Liver (tissue), 8 donors: ENCODE measurements at regions not wholly inside any gene's neighbourhood (a gene's known extent, or its start where the extent isn't known, plus 50 kb on each side); places are given as distances from the start of the nearest gene placed in this dataset.

ENCODE experiments used
- DNase-seq: peaks from one replicate; pipeline ENCODE4 v3.0.0-alpha.2; 2017; ENCODE audit warnings: low spot score
- H3K27ac ChIP-seq, 2 donors: one replicate each; pipeline ENCODE4 v1.7.0; 2013; ENCODE audit warnings: inconsistent platforms in 2 of 2, low read length in 2 of 2, control low read depth in 1 of 2, low read depth in 1 of 2, mild to moderate bottlenecking in 1 of 2
- H3K27me3 ChIP-seq, 4 donors: one replicate each; pipeline versions ENCODE4 v1.6.1 to v1.7.0; 2013; ENCODE audit warnings: low read length in 3 of 4, inconsistent platforms in 1 of 4, mild to moderate bottlenecking in 1 of 4, moderate library complexity in 1 of 4; ENCODE audit not compliant: control insufficient read depth in 4 of 4, insufficient read depth in 4 of 4
- H3K36me3 ChIP-seq, 4 donors: one replicate each; pipeline versions ENCODE4 v1.6.1 to v1.7.0; 2013; ENCODE audit warnings: low read length in 3 of 4, mild to moderate bottlenecking in 3 of 4, low read depth in 1 of 4, moderate library complexity in 1 of 4; ENCODE audit not compliant: control insufficient read depth in 4 of 4, insufficient read depth in 3 of 4
- H3K4me1 ChIP-seq, 4 donors: one replicate each; pipeline versions ENCODE4 v1.6.1 to v1.7.0; 2013; ENCODE audit warnings: low read length in 3 of 4, mild to moderate bottlenecking in 3 of 4, moderate library complexity in 1 of 4; ENCODE audit not compliant: control insufficient read depth in 4 of 4, insufficient read depth in 4 of 4
- H3K4me3 ChIP-seq, 3 donors: one replicate each; pipeline versions ENCODE4 v1.6.1 to v1.7.0; 2013; ENCODE audit warnings: low read length in 3 of 3, control low read depth in 1 of 3, low read depth in 1 of 3, mild to moderate bottlenecking in 1 of 3
- H3K9ac ChIP-seq, 2 donors: one replicate each; pipeline ENCODE4 v1.7.0; 2013; ENCODE audit warnings: low read length in 2 of 2, mild to moderate bottlenecking in 2 of 2, moderate library complexity in 2 of 2, control low read depth in 1 of 2, low read depth in 1 of 2
- H3K9me3 ChIP-seq, 4 donors: one replicate each; pipeline versions ENCODE4 v1.6.1 to v1.7.0; 2013; ENCODE audit warnings: low read length in 3 of 4; ENCODE audit not compliant: control insufficient read depth in 4 of 4
- EGR1 ChIP-seq, 2 donors: IDR thresholded peaks; 2 replicates each; pipeline ENCODE4 v1.6.1; 2016 to 2018; ENCODE audit warnings: antibody characterized with exemption in 2 of 2, low read depth in 2 of 2
- FOXA1 ChIP-seq: IDR thresholded peaks from 2 replicates; pipeline ENCODE4 v1.6.1; 2016; ENCODE audit warnings: antibody characterized with exemption
- FOXA2 ChIP-seq: IDR thresholded peaks from 2 replicates; pipeline ENCODE4 v1.6.1; 2016; ENCODE audit warnings: antibody characterized with exemption
- GABPA ChIP-seq, 2 donors: IDR thresholded peaks in 1 of 2; conservative IDR thresholded peaks in 1 of 2; 2 replicates each; pipeline ENCODE4 v1.6.1; 2016; ENCODE audit warnings: antibody characterized with exemption in 2 of 2, mild to moderate bottlenecking in 1 of 2, moderate library complexity in 1 of 2
- HNF4A ChIP-seq, 2 donors: conservative IDR thresholded peaks; 2 replicates each; pipeline ENCODE4 v1.6.1; 2016; ENCODE audit warnings: antibody characterized with exemption in 2 of 2, mild to moderate bottlenecking in 2 of 2
- HNF4G ChIP-seq: IDR thresholded peaks from 2 replicates; pipeline ENCODE4 v1.6.1; 2016; ENCODE audit warnings: antibody characterized with exemption
- JUND ChIP-seq, 2 donors: IDR thresholded peaks; 2 replicates each; pipeline ENCODE4 v1.6.1; 2016; ENCODE audit warnings: antibody characterized with exemption in 2 of 2
- NR2F2 ChIP-seq: IDR thresholded peaks from 2 replicates; pipeline ENCODE4 v1.6.1; 2016; ENCODE audit warnings: antibody characterized with exemption
- RAD21 ChIP-seq, 2 donors: IDR thresholded peaks; 2 replicates each; pipeline ENCODE4 v1.6.1; 2016; ENCODE audit warnings: antibody characterized with exemption in 2 of 2, mild to moderate bottlenecking in 2 of 2
- RXRA ChIP-seq, 2 donors: IDR thresholded peaks; 2 replicates each; pipeline ENCODE4 v1.6.1; 2017 to 2018; ENCODE audit warnings: antibody characterized with exemption in 2 of 2, mild to moderate bottlenecking in 1 of 2
- SP1 ChIP-seq: IDR thresholded peaks from 2 replicates; pipeline ENCODE4 v1.6.1; 2018; ENCODE audit warnings: antibody characterized with exemption, mild to moderate bottlenecking
- TAF1 ChIP-seq: conservative IDR thresholded peaks from 2 replicates; pipeline ENCODE4 v1.6.1; 2016; ENCODE audit warnings: antibody characterized with exemption, mild to moderate bottlenecking
- YY1 ChIP-seq: IDR thresholded peaks from 2 replicates; pipeline ENCODE4 v1.6.1; 2016; ENCODE audit warnings: antibody characterized with exemption, mild to moderate bottlenecking
- WGBS: extraction: QIAGEN DNeasy Blood & Tissue Kit; methylation state at CpG from one replicate; pipeline ENCODE4 v1.1.7; 2013; 5-methylcytosine and 5-hydroxymethylcytosine counted together
- TF ChIP-seq, protein P1 (sequence below): IDR thresholded peaks from 2 replicates; pipeline ENCODE4 v1.6.1; 2016; ENCODE audit warnings: antibody characterized with exemption
- TF ChIP-seq, protein P2 (sequence below): fragments of 150-350 bp; IDR thresholded peaks from 2 replicates; pipeline ENCODE4 v1.5.1; 2017; ENCODE audit warnings: improper control_type of control experiment, low read depth, low read length; ENCODE audit not compliant: missing input control
- TF ChIP-seq, protein P3 (sequence below): IDR thresholded peaks from 2 replicates; pipeline ENCODE4 v1.6.1; 2016; ENCODE audit warnings: antibody characterized with exemption
- TF ChIP-seq, protein P4 (sequence below): IDR thresholded peaks from 2 replicates; pipeline ENCODE4 v1.6.1; 2016; ENCODE audit warnings: antibody characterized with exemption
- TF ChIP-seq, protein P5 (sequence below): IDR thresholded peaks from 2 replicates; pipeline ENCODE4 v1.6.1; 2016; ENCODE audit warnings: antibody characterized with exemption, mild to moderate bottlenecking
- donor health status: healthy.
- donor health status: healthy.
- donor health status: healthy.
- donor health status: healthy.
- donor health status: healthy.

DNA sequence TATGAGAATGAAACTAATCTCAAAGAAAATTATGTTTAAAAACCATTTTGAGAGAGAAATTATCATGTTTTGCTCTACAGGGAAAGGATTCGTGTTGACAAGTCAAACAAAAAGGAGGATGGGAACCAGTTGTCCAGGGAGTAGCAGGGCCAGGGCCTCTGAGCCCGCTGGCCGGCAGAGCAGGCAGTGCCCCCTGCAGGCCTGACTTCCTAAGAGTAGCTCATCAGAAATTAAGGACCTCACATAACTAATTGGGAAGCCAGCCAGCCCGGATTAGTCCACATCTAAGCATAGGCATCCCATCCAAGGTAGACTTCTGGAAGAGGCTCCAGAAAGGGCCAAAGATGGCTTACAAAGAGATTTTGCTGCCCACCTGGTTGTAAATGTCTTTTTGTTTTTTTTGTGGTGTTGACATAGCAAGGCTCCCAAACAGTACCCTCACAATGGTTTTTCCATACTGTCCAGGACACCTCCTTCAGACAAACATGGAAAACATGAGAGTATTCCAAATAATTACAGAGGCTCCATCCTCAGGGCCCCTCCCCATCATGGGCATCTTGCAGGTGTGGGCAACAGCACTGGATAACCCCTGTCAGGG lies 241.2 kb upstream of the TANK start:
- Histone ChIP-seq H3K27me3 (no peaks in the 10 kb centered on the region), H3K9ac (no peak overlapping the region), H3K9me3 (no peaks in the 10 kb centered on the region), H3K4me1 (no peaks in the 10 kb centered on the region), H3K36me3 (no peaks in the 10 kb centered on the region), H3K27ac (no peak overlapping the region), H3K4me3 (no peak overlapping the region)
- TF ChIP-seq, protein P1, sequence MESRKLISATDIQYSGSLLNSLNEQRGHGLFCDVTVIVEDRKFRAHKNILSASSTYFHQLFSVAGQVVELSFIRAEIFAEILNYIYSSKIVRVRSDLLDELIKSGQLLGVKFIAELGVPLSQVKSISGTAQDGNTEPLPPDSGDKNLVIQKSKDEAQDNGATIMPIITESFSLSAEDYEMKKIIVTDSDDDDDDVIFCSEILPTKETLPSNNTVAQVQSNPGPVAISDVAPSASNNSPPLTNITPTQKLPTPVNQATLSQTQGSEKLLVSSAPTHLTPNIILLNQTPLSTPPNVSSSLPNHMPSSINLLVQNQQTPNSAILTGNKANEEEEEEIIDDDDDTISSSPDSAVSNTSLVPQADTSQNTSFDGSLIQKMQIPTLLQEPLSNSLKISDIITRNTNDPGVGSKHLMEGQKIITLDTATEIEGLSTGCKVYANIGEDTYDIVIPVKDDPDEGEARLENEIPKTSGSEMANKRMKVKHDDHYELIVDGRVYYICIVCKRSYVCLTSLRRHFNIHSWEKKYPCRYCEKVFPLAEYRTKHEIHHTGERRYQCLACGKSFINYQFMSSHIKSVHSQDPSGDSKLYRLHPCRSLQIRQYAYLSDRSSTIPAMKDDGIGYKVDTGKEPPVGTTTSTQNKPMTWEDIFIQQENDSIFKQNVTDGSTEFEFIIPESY = no peak
- TF ChIP-seq RAD21 (IDR thresholded peaks at IDR 0.05) (peak; percentile 82 to 93), FOXA2 (no peak)
- TF ChIP-seq, protein P2, sequence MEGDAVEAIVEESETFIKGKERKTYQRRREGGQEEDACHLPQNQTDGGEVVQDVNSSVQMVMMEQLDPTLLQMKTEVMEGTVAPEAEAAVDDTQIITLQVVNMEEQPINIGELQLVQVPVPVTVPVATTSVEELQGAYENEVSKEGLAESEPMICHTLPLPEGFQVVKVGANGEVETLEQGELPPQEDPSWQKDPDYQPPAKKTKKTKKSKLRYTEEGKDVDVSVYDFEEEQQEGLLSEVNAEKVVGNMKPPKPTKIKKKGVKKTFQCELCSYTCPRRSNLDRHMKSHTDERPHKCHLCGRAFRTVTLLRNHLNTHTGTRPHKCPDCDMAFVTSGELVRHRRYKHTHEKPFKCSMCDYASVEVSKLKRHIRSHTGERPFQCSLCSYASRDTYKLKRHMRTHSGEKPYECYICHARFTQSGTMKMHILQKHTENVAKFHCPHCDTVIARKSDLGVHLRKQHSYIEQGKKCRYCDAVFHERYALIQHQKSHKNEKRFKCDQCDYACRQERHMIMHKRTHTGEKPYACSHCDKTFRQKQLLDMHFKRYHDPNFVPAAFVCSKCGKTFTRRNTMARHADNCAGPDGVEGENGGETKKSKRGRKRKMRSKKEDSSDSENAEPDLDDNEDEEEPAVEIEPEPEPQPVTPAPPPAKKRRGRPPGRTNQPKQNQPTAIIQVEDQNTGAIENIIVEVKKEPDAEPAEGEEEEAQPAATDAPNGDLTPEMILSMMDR = peak; percentile 53
- peak; percentile 51 for DNase-seq
- 16% methylated on average over 4 of the region's 4 CpGs for WGBS

DNA sequence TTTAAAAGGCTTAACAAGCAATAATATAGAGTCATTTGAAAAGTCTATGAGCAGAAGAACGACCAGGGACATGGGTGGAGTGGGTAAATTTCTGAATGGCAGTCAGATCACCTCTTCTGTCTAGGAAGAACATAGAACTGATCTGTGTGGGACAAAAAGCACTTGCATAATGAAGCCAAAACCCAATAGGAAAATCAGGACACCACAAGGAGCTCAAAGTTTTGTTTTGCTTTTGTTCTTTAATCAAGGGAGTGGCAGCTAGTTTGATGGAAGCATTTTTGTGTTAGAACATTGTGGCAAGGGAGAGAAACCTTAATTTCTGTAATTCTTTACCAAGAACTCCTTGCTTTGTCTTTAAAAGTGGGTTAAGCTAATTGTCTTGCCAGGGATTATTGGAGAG lies 240.2 kb upstream of the TANK start:
- Histone ChIP-seq H3K9ac (no peak overlapping the region), H3K27ac (no peak overlapping the region)

More for the DNA sequence above, 240.2 kb upstream of the TANK start:
- TF ChIP-seq HNF4G (no peak), SP1 (no peak), RAD21 (IDR thresholded peaks at IDR 0.05) (no peak), GABPA (IDR thresholded peaks at IDR 0.05 in 1 of 2, conservative IDR thresholded peaks at IDR 0.05 in 1 of 2) (no peak), YY1 (no peak), FOXA2 (no peak), RXRA (IDR thresholded peaks at IDR 0.05) (no peak), NR2F2 (no peak), FOXA1 (no peak), HNF4A (conservative IDR thresholded peaks at IDR 0.05) (no peak), EGR1 (IDR thresholded peaks at IDR 0.05; ENCODE audit: low read depth in 2 of 2) (no peak), TAF1 (no peak), JUND (IDR thresholded peaks at IDR 0.05) (no peak)
- TF ChIP-seq, protein P3, sequence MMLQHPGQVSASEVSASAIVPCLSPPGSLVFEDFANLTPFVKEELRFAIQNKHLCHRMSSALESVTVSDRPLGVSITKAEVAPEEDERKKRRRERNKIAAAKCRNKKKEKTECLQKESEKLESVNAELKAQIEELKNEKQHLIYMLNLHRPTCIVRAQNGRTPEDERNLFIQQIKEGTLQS = no peak
- TF ChIP-seq, protein P2 = no peak
- TF ChIP-seq, protein P1 = no peak
- TF ChIP-seq, protein P4, sequence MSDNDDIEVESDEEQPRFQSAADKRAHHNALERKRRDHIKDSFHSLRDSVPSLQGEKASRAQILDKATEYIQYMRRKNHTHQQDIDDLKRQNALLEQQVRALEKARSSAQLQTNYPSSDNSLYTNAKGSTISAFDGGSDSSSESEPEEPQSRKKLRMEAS = no peak
- TF ChIP-seq, protein P5, sequence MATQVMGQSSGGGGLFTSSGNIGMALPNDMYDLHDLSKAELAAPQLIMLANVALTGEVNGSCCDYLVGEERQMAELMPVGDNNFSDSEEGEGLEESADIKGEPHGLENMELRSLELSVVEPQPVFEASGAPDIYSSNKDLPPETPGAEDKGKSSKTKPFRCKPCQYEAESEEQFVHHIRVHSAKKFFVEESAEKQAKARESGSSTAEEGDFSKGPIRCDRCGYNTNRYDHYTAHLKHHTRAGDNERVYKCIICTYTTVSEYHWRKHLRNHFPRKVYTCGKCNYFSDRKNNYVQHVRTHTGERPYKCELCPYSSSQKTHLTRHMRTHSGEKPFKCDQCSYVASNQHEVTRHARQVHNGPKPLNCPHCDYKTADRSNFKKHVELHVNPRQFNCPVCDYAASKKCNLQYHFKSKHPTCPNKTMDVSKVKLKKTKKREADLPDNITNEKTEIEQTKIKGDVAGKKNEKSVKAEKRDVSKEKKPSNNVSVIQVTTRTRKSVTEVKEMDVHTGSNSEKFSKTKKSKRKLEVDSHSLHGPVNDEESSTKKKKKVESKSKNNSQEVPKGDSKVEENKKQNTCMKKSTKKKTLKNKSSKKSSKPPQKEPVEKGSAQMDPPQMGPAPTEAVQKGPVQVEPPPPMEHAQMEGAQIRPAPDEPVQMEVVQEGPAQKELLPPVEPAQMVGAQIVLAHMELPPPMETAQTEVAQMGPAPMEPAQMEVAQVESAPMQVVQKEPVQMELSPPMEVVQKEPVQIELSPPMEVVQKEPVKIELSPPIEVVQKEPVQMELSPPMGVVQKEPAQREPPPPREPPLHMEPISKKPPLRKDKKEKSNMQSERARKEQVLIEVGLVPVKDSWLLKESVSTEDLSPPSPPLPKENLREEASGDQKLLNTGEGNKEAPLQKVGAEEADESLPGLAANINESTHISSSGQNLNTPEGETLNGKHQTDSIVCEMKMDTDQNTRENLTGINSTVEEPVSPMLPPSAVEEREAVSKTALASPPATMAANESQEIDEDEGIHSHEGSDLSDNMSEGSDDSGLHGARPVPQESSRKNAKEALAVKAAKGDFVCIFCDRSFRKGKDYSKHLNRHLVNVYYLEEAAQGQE = no peak
- Histone ChIP-seq H3K36me3 (no peaks in the 10 kb centered on the region), H3K4me1 (no peaks in the 10 kb centered on the region), H3K9me3 (no peaks in the 10 kb centered on the region), H3K27me3 (no peaks in the 10 kb centered on the region), H3K4me3 (no peak overlapping the region)
- WGBS = 69% methylated on average over 1 of the region's 1 CpG
- DNase-seq = no peak
